ENCODE measurements at regions not wholly inside any gene's neighbourhood (a gene's known extent, or its start where the extent isn't known, plus 50 kb on each side); places are given as distances from the start of the nearest gene placed in this dataset.
A peak's percentile ranks its signal among the peaks of the same experiment; 100 is the strongest.

DNA sequence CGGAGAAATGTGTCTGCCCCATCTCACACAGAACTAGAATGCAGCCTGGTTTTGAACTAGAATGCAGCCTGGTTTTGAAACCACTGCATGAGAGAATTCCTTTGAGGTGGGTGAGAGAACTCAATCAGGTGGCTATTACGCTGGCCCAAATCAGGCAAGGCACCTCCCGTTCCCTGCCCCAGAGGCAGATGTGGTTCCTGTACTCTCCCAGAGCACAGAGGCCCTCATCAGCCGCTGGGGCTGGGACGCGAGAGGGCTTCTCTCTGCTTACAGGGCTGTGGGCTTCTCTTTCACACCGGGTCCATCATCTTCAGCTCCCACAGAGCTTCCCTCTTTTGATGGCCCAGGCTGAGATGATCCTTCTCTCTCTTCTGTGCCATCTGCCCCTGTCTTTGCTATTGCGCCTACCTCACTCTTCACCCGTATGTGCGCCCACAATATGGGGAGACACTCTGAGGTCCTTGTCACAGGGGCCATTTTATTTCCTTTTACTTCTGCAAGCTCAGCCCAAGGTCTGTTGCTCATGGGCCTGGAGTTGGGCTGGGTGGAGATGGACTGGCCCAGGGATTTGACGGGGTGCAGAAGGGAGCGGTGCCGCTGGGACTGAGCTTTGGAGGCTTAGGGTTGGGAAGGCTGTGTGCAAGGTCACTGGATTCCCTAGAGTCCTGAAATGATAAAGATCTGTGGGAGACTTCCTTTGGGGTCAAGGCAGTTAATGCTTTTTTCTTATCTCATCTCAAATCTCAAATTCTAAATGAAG, 84.4 kb upstream of the HS6ST1 start:
- no peak for DNase-seq

DNA sequence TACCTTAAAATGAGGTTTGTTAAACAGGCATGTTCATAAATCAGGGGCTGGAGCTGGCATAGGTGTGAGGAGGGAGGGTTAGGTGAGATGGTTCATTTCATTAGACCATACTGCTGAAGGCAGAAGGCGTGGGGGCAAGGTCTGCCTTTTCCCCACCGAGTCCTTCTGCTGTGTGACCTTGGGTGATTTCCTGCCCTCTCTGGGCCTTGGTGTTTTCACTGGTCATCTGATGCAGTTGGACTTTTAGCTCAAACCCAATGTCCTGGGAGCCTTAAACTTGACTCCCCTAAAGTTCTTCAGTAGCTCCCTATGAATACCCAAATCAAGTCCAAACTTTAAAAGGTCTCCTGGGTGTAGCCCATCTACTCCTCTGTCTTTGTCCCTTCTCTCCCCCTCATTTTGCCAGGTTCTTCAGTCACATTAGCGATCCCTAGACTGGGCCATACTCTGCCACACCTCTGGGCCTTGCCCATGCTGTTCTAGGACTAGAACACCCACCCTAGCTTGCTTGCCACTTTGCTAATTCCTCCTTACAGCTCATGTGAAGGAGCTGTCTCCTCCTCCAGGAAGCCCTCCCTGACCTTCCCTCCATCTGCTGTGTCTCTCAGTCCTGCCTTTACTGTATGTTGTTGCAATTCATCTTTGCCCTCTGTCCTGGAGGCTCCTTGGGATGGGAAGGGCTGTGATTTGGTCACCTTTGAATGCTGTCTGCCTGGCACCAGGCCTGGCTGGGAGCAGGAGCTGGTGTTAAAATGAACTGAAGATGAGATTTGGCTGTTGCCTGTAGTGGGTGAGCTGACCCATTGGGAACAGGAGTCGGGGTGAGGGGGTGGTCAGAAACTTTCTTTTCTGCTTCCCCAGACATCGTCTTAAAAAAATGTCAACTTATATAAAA, 85.4 kb upstream of the HS6ST1 start:
- no peak for DNase-seq

DNA sequence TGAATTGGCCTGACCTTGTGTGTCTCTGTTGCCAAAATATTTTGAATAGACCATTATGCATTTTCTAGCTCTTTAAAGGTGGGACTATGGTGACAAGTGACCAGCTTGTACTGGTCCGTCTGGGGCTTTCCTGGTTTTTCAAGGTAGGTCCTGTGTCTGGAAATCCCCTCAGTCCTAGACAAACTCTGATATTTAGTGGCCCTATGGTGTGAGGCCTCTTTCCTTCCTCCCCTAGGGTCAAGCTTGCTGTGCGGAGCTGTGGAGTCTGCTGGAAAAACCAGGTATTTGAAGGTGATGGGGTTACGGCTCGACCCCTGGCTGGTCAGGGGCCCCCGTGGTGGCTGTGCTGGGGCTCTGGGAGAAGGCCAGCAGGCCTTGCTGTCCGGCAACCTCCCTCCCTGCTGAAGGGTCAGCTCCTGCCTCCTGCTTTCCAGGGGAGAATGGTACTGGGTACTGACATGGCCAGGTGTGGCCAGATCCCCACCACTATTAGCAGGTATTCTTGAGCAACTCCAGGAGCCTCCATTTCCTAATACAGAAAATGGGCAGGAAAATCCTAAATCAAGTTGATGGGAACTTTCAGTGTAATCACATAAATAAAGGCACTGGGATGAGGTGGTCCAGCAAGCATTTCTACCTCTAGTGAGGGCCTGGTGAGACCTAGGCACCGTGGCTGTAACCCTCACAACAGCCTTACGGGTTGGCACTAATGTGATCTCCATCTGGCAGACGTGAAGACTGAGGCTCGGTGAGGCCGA, 86.2 kb upstream of the HS6ST1 start:
- no peak for DNase-seq

DNA sequence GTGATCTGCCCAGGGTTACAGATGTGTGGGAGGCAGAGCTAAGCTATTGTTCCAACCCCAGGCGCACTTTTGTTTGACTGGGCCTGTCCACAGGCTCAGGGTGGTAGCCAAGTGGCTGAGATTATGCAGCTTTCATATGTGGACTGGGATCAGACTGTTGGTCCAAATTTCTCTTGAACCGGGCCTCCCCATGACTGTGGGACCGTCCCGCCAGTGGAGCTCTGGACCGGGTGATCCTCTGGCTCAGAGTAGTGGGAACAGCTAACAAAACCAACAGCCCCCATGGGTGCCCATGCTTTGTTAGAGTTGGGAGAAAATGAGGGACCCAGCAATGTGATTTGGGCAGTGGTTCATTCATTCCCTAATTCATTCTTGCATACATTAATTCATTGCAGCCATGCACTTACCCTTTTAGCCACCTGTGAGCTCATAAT, 86.8 kb upstream of the HS6ST1 start:
- DNase-seq: no peak

DNA sequence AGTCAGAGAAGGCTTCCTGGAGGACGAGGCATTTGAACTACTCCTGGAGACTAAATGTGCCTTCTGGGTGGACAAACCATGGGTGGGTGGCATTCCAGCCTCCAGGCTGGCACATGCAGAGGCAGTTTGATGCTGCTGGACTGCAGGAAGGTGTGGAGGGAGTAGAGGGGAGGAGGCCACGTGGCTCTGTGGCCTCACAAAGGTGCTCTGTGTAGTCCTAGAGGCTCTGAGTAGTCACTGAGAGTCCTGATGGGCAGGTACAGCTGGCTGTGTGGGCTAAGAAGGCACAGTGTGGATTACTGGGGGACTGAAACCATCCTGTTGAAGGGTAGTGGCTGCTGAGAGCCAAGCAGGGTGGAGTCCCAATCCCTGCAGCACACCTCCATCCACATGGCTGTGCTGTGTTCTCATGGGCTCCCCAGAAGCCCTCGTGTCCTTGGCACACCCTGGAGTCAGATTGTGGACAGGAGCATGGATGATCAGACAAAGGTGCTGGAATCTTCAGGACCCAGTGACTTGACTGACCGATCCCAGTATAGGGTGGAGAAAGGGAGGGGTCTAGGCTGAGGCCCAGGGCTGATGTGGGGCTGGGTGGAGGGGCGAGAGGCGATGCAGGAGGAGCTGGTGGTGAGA, 87.4 kb upstream of the HS6ST1 start:
- DNase-seq: no peak

DNA sequence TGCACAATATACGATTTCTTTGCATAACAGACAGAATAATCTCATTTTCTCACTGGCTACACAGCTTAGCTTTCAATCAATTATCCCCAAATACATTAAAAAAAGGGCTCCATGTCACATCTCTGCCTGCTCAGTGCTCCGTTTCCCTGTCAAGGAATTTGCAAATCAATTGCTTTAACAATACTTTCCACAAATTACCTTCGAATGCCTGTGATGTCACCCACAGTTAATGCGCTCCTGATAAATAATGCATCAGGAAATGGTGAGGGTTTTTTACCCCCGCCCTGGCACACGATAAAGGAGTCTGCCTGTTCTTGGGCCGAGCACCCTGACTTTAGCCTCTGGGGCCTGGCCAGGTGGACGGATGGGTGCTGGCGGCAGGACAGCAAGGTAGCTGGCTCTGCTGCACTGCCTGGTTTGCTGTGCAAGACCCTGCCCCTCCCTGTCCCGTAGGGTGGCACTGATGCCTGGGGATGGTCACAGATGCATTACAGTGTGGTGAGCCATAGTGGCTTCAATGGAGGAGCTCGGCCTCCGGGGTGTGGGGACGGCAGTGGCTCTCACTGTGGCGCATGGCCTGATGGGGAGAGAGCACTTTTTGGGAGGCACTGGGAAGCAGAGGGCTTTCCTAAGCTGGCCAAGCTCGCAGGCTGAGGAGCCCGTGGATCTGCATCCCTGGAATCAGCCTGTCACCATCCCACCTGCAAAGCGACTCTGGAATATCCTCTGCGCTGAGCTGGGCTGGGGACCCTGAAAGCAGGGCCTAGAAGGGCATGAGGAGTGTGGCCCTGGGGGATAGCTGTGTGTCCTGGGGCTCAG, 88.3 kb upstream of the HS6ST1 start:
- DNase-seq: no peak

DNA sequence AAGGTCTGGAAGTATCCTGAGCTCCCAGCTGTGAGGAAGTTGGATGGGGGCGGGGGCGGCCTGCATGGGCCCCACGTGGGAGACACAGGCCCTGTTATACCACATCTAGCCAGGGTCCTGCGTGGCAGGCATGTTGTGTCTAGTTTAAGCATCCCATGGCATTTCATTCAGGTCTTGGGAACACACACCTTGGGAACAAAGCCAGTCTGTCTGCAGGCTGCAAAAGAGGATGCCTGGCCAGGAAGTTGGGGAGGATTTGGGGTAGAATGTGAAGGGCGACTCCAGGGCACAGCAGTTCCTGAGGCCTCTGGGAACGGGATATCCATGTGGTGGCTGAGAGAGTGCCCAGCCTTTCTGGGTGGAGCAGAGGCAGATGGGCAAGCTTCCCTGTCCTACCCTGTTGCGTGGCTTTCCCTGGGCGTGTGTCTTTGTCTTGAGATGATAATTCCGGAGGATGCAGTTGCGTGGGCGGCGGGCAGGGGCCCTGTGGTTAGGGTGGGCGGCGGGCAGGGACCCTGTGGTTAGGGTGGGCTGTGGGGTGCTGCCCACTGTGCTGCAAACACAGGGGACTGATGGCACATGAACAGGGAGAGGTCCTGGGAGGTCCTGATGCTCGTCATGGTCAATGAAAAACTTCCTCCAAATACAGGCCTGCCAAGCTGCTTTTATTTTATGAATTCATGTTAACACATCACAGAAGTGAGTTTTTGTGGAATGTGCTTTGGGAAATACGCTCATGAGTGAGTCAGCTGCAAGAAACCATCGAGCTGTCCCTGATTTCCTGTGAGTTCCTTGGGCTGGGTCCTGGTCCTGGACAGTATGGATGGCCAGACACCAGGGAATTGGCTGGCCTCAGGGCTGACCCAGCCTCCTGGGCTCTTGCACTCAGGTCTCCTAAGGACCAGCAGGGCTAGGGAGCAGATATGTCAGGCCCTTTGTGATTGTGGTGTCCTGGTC, 90.0 kb upstream of the HS6ST1 start:
- DNase-seq: peak; percentile 35

DNA sequence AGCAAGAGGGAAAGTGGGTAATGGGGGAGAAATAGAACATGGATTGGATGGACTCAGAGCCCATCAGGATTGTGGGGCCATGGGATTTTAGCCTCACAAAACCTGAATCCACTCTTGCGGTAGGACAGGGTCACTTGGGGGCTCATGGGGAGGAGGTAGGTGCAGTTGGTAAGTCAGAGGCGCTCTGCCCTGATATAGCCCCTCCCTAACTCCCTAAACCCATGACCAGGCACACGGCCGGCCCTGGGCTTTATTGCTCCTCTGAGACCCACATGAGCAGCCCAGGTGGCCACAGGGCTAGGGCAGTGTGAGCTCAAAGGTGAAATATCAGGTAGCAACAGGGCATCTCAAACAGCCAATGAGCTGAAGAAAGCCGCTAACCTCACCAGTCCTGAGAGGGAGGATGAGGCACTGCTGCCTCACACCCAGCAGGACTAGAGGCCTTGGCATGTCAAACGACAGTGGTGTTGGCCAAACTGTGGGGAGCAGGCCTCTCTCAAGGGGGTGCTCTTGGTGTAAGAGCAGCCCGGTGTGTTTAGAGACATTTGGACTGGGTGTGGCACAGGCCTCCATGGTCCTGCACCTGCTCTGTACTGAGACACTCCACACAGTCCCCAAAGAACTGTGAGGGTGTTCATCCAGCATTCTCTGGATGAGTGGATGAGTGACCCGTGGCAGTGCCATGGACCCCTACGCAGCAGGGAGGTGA, 90.8 kb upstream of the HS6ST1 start:
- DNase-seq: no peak

DNA sequence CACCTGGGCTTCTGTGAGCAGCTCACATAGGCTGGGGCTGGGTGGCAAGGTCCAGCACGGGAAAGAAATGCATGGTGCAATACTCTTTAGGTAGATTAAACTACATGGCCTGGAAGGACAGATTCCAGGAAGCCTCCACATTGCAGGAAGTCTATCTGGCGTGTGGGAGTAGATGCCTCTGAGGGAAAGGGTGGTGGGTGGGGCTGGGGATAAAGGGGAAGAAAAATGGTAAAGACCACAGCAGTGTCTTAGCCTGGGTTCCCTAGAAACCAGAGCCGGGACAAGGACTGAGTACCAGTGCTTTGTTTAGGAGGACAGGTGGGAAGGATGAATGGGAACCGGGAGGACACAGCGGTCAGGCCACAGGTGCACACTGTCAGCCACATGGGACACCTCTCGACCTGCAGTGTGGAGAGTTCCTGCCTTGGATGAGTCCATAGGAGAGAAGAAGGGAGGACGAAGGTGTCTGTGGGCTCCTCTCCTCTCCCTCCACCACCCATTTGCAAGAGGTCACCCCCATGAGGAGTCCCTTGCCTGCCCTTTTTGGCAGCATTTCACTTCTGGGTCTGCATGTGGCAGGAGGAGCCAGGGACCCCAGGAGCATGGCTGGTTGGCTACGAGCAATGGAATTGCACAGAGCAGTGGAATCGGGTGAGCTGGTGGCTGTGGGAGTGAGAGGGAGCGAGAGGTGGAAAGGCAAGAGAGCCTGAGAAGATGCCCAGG, 91.5 kb upstream of the HS6ST1 start:
- no peak for DNase-seq

DNA sequence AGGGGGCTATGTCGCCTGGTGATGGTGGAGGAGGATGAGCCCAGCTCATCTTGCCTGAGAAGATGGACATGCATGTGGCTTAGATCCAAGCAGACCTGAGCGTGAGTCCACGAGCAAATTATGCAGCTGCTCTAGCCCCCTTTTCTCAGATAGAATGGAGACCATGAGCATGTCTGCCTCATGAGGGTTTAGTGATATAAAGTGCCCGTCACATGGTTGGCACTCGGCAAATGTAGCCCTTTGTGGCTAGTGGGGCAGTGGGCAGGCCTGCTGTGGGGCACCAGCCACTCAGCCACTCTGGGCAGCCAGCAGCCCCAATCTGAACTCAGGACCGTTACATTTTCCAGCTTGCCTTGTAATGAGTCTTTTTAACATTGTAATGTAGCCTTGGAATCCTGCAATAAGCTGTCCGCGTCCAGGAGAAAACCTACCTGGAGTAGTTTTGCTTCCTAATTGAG, 92.1 kb upstream of the HS6ST1 start:
- no peak for DNase-seq

DNA sequence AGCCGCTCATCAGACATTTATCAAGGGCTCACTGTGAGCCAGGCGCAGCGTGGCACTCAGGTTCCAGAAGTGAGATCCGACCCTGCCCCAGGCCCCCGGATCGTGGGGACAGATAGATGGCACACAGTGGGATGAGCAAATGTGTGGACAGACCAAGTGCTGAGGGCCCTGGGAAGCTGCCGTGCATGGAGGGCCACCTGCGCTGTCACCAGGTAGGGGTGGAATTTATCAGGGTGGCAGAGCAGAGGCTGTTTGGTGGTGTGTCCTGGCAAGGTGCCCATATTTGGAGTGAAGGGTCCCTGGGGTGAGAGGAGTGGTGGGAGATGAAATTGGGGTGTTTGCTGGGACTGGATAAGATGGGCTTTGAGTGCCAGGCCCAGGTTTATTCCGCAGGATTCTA, 92.8 kb upstream of the HS6ST1 start:
- no peak for DNase-seq

DNA sequence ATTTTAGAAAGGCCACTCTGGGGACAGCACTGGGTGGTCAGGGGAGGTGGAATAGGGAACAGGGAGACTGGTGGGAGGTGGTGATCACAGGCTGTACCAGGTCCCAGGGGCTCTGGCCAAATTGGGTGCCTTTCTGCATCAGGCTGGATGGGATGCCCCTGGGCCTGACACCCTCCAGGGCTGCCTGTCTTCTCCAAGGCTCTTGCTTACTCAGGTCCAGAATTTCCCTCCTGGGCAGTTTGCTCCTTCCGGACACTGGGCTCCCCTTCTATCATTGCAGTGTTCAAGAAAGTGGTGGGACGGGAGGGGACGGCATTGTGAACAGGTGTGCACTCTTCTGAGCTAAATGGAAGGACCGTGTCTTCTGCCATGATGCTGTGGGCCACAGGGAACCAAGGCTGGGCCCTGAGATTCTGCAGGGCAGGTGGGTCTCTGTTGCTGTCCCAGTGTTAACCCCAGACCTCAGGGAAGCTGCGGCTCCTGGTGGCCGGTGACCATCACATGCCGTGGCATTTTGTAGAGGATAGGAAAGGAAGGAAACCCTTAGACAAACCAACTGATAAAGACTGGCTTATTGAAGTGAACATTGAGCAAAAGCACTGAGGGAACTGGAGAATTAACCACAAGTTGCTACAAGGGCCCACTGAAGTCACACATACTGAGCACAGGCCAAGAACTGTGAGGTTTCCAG, 93.7 kb upstream of the HS6ST1 start:
- no peak for DNase-seq

DNA sequence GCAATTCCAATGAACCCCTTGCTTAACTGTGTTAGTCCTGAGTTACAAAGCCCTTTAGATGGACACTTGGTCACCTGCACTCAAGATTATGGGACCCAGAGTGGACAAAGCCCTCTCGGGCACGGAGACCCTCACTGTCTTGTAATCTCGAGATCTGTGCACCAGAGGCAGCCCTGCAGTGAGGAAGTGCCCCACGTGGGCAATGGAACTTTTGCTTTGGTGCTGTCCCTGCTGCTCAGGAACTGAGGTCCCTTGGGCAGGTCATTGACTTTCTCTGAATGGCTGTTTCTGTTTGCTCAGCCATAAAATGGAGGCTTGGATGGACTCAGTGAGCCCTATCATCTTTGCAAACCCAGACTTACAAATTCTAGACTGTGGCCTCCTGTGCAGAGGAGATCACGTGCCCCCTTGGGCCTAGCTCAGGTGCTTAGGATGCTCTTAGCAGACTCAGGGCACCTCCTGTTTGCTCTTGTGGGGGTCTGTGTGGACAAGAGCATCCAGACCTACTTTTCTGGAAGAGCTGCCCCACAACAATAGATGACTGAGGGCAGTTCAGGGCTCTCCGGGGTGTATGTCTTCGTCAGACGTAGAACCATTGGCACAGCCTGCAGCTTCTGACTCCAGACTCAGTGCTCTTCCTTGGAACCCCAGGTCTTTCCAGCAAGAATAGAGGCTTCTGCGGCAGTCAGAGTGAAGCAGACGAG, 94.5 kb upstream of the HS6ST1 start:
- DNase-seq: no peak

DNA sequence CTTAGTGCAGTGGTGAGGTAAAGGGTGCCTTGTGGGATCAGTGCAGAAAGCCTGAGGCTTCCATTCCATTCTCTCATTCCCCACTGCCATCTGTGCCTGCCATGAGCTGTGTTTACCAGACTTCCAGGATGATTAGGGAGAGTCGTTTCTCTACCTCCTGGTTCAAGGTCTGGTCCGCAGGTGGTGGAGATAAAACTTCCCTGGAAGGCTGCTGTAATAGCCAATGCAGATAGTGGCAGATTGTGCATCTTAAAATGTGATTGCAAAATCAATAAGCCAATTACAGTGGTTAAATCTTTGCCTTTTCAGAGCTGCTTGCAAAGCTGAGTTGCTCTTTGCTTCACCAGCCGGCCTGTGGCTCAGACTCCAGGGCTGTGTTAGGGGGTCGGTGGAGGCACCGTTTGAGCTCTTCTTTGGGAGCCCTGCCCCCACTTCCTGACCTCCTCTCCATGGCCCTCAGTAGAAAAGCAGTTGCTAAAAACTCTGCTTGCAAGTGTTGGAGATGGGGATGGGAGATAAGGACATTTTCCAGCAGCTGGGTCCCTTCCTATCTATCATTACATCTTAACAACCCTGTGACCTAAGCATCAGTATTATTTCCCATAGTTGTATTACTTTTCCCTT, 95.2 kb upstream of the HS6ST1 start:
- DNase-seq: no peak

DNA sequence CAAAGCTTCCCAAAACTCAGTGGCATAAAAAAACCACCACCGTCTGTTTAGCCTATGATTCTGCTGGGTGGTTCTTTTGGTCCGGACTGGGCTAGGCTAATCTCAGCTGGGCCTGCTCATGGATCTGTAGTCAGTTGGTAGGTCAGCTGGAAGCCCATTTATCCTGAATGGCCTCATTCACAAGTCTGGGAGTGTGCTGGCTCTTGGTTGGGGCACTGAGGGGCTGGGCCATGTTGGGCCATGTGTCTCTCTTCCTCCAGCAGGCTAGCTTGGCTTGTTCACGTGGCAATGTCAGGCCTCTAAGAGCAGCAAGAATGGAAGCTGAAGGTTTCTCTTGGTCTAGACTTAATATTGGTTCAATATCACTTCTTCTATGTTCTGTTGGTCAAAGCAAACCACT, 95.7 kb upstream of the HS6ST1 start:
- no peak for DNase-seq

DNA sequence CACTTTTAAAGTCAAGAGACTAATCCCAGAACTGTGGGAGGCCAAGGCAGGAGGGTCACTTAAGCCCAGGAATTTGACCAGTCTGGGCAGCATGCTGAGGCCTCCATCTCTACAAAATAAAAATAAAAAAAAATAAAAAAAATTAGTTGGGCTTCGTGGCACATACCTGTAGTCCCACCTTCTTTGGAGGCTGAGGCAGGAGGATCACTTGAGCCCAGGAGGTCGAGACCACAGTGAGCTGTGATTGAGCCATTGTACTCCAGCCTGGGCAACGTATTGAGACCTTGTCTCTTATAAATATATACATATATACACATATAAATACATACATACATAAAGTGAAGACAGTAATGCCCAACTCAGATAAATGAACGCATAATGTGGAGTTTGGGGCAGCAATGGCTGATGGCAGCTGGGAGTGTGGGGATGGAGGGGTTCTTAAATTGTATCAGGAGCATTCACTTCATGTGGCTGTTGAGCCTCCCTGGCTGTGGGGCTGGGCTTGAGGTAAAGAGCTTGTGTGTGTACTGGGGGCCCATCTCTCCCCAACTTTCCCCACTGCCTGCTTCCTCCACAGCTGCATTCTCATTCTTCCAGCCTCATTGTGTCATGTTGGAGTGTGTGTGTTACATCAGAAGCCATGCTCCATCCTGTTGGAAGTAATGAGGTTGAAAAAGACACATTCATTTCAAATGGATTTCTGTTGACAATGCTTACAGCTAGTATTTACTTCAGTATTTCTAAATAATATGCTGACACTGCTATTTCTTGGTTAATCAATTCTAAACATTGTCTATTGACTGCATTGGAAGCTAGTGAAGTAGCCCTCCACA, 96.5 kb upstream of the HS6ST1 start:
- no peak for DNase-seq

DNA sequence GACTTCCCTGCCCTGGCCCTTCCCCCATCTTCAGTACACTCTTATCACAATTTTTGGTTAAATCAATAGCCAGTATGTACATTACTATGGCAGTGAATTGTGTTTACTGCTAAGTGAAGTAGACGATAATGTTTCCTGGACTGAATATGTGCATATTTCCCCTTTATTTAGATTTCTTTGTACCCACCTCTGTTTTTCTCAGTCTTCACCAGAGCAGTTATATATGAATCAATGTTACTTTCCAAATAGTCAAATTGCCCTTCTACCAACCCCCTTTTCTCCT, 97.1 kb upstream of the HS6ST1 start:
- no peak for DNase-seq
